GM18861 (cell line): ENCODE measurements at regions not wholly inside any gene's neighbourhood (a gene's known extent, or its start where the extent isn't known, plus 50 kb on each side); places are given as distances from the start of the nearest gene placed in this dataset.

Experiments used
- ATAC-seq: cut with Tn5 transposase; IDR thresholded peaks from one replicate; pipeline ENCODE4 v1.9.1; 2021; ENCODE audit not compliant: unreplicated experiment

- no peak for ATAC-seq
These were observed 186.2 kb downstream of the ERMARD start for GRCh38 chr6:169937389-169938261.

DNA sequence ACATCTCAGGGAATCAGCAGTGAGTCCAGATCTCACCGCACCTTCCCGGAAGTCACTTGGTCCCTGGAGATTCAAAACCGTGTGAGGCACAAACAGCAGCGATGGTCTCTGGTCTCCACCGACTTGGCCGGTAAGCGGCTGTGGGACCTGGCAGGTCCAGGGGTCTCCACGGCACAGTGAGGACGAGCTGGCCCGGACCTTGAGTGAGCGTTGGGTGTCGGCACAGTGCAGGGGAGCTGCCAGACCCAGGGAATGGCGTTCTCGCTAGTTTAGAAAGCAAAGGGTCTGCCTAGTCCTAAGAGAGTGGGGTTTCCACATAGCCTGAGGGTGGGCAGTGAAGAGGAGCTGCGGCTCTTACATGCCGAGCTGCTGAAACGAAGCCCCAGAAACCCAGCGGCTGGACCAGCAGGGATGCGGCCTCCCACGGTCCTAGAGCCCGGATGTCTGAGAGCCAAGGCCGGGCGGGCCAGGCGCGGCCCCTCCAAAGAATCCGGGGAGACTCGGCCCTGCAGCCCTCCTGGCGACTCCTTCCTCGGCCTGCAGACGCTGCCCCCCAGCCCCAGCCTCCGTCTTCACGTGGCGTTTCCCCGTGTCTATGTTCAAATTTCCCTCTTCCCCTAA is 185.0 kb downstream of the ERMARD start:
- ATAC-seq = no peak

GRCh38 chr6:169935861-169936260 is 184.4 kb downstream of the ERMARD start:
- ATAC-seq = no peak

DNA sequence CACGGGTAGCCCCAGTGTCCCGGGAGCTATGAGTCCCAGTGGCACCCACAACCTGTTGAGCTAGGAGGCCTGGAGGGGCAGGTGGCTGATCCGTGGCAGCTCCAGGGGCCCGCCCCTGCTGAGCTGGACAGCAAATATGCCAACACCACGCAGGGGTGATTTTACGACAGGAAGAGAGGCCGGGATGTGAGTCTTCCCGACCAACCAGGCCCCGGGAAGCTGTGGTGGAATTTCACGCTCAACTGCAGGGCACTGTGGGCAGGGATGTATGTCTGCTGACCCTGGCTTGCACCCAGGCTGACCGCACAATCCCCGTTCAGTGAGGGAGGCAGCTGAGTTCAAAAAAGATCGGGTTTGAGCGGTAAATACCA is 183.9 kb downstream of the ERMARD start:
- no peak for ATAC-seq

- ATAC-seq = no peak
These were observed 183.4 kb downstream of the ERMARD start for GRCh38 chr6:169934699-169935347.

DNA sequence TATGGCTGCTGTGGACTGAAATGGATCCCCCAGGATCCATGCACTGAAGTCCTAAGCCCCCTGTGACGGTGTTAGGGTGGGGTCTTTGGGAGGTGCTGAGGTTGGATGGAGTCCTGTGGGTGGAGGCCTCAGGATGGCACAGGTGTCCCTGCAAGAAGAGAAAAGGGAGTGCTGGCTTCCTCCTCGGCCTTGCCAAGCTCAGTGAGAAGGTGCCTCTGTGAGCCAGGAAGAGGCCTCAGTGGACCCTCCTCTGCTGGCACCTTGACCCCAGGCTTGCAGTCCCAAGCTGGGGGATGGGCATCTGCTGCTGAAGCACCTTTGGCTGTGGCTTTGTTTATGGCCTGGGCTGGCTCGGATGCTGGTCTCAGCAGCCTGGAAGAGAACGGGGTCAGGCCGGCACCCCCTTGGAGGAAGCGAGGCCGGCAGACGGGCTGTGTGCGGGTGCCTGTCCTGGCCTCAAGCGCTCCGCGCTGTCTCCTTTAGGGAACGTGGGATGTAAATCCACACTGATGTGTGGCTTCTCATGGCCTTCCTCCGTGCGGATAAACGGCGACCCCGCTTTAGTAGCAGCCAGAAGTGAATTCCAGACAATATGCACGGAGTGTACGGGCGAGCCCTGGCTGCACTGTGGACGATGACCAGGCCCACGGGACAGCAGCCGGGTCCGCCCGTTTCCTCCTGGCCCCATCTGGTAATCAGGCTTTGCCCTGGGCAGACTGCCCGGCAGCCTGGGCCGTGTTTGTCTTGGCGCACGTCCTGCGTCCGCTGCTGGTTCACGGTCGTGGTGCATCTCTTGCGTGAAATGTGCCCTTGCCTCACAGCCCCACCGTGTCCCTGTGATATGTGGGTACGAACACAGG is 182.6 kb downstream of the ERMARD start:
- no peak for ATAC-seq

- ATAC-seq = no peak
These were observed 181.9 kb downstream of the ERMARD start for GRCh38 chr6:169933251-169933821.

DNA sequence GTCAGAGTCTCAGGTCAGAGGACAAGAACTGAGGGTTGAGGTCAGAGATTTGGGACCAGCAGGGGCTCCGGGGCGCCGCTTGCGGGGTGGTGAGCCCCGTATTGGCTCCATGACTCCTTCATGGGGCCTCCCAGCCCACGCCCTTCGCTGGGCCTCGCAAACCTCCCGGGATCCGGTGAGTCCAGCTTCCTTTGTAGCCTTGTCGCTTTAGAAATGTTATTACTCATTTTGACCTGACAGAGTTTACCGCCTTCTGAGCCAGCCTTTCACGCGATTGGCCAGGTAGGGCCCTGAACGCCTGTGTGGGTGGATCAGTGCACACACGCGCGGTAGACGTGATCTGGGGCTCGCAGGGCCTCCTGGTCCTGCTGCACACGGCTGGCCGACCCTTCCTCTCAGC is 181.1 kb downstream of the ERMARD start:
- ATAC-seq = no peak

DNA sequence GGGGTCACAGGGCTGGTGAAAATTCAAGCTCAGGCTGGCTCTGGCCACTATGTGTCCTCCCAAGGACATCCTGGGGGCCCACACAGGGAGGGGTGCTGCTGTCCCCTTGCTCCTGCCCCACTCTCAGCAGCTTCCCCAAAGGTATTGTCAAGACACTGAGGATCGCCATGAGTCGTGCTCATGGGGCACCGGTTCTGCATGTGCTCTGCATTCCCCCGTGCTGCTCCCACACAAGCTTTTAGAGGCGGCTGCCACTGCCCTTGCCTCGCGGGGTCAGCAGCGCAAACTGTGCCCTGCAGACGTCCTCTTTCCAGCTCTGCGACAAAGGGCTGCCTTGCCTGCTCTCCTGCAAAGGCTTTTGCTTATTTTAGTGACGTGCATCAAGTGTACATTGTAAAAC is 179.8 kb downstream of the ERMARD start:
- ATAC-seq = no peak

- ATAC-seq = no peak
These were observed 179.4 kb downstream of the ERMARD start for GRCh38 chr6:169930799-169931198.

- ATAC-seq = no peak
These were observed 176.3 kb downstream of the ERMARD start for GRCh38 chr6:169927711-169928110.

GRCh38 chr6:169926617-169927417 is 175.4 kb downstream of the ERMARD start:
- ATAC-seq = no peak

DNA sequence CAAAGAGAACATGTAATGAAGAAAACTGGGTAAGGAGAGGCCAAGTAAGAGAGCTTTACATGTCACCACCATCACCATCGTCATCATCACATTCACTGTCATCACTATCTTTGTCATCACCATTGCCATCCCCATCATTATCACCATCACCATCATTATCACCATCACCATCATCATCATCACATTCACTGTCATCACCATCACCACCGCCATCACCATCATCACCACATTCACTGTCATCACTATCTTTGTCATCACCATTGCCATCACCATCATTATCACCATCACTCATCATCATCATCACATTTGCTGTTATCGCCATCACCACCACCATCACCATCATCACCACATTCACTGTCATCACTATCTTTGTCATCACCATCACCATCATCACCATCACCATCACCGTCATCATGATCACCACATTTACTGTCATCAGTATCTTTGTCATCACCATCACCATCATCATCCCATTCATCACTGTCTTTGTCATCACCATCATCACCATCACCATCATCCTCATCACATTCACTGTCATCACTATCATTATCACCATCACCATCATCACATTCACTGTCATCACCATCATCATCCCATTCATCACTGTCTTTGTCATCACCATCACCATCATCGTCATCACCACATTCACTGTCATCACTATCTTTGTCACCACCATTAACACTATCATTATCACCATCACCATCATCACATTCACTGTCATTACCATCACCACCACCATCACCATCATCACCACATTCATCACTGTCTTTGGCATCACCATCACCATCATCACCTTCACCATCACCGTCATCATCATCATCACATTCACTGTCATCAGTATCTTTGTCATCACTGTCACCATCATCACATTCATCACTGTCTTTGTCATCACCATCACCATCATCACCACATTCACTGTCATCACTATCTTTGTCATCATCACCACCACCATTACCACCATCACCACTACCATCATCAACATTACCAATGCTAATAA is 172.3 kb downstream of the ERMARD start:
- no peak for ATAC-seq

GRCh38 chr6:169921853-169922824 is 170.7 kb downstream of the ERMARD start:
- ATAC-seq = no peak

DNA sequence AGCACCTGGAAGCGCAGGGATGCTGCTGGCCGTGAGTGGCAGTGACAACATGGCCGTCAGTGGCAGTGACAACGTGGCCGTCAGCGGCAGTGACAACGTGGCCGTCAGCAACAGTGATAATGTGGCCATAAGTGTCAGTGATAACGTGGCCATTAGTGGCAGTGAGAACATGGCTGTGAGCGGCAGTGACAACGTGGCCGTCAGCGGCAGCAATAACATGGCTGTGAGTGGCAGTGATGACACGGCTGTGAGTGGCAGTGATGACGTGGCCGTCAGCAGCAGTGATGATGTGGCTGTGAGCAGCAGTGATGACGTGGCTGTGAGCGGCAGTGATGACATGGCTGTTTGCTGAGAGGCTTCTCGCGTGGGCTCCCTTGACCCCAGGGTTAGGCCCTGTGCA is 169.8 kb downstream of the ERMARD start:
- ATAC-seq = no peak

- ATAC-seq = no peak
These were observed 169.1 kb downstream of the ERMARD start for GRCh38 chr6:169920359-169921020.

DNA sequence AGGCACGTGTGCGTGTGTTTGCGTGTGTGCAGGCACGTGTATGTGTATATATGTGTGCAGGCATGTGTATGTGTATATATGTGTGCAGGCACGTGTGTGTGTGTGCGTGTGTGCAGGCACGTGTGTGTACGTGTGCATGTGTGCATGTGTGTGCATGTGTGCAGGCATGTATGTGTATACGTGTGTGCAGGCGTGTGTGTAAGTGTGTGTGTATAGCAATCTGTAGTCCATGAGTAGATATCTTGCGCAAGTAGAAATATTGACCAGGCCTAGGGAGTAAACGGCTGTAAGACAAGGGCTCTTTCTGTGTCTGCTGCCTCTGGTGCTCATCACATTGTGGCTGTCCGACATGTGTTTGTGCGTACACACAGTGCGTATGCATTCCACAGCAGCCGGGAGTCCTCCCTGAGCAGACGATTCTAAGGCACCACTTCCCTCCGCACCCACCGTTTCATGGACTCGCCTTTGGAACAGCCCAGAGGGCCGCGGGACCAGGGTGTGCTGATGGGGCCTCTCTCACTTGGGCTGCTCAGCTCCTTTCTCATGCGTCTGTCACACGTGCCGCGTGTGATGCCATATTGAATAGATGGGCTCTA is 167.6 kb downstream of the ERMARD start:
- no peak for ATAC-seq
